Type B pancreatic cell (in vitro differentiated cells): ENCODE measurements at regions not wholly inside any gene's neighbourhood (a gene's known extent, or its start where the extent isn't known, plus 50 kb on each side); places are given as distances from the start of the nearest gene placed in this dataset.
"Not testable (repeated sequence)": the region's sequence is repeated elsewhere in the genome, so short reads cannot be mapped to it uniquely, and the experiment has no call there.

Source experiments
- DNase-seq: peaks from one replicate; pipeline ENCODE4 v3.0.0; 2021; ENCODE audit warnings: mixed read lengths; ENCODE audit not compliant: unreplicated experiment; ENCODE audit errors: extremely low spot score
- H3K27ac Mint-ChIP-seq: 2 replicates; pipeline ENCODE4 v1.8.0; 2021; ENCODE audit warnings: mild to moderate bottlenecking, mixed read lengths
- H3K27me3 Mint-ChIP-seq: 2 replicates; pipeline ENCODE4 v1.8.0; 2021; ENCODE audit warnings: mixed read lengths
- H3K36me3 Mint-ChIP-seq: 2 replicates; pipeline ENCODE4 v1.8.0; 2021; ENCODE audit warnings: mixed read lengths
- H3K4me1 Mint-ChIP-seq: one replicate; pipeline ENCODE4 v1.8.0; 2021; ENCODE audit warnings: mixed read lengths; ENCODE audit not compliant: unreplicated experiment
- H3K4me3 Mint-ChIP-seq: 2 replicates; pipeline ENCODE4 v1.8.0; 2021; ENCODE audit warnings: mild to moderate bottlenecking, mixed read lengths
- H3K9me3 Mint-ChIP-seq: 2 replicates; pipeline ENCODE4 v1.8.0; 2021; ENCODE audit warnings: mixed read lengths
- TF ChIP-seq, protein P1 (sequence below): fragments of 200-600 bp; sonication (generic); conservative IDR thresholded peaks from 2 replicates; pipeline ENCODE4 v1.5.0; 2021; ENCODE audit warnings: antibody characterized with exemption, mild to moderate bottlenecking

DNA sequence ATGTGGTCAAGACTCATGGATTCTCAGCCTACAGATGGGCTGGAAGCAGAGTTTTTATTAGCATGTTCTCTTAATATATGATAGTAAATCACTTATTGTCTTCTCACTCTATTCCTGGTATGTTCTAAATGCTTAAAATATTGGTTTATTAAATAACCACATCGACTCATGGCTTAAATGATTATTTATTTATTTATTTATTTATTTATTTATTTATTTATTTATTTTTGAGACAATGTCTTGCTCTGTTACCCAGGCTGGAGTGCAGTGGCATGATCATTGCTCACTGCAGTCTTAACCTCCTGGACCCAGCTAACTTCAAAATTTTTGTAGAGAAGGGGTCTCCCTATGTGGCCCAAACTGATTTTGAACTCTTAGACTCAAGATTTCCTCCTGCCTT is 457.2 kb upstream of the TNC start:
- H3K4me1 Mint-ChIP-seq: no peaks in the 10 kb centered on the region
- no peaks in the 10 kb centered on the region for H3K9me3 Mint-ChIP-seq
- no peak overlapping the region for H3K27ac Mint-ChIP-seq
- TF ChIP-seq, protein P1, sequence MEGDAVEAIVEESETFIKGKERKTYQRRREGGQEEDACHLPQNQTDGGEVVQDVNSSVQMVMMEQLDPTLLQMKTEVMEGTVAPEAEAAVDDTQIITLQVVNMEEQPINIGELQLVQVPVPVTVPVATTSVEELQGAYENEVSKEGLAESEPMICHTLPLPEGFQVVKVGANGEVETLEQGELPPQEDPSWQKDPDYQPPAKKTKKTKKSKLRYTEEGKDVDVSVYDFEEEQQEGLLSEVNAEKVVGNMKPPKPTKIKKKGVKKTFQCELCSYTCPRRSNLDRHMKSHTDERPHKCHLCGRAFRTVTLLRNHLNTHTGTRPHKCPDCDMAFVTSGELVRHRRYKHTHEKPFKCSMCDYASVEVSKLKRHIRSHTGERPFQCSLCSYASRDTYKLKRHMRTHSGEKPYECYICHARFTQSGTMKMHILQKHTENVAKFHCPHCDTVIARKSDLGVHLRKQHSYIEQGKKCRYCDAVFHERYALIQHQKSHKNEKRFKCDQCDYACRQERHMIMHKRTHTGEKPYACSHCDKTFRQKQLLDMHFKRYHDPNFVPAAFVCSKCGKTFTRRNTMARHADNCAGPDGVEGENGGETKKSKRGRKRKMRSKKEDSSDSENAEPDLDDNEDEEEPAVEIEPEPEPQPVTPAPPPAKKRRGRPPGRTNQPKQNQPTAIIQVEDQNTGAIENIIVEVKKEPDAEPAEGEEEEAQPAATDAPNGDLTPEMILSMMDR: no peak
- no peak overlapping the region for H3K4me3 Mint-ChIP-seq
- H3K36me3 Mint-ChIP-seq: no peaks in the 10 kb centered on the region
- no peaks in the 10 kb centered on the region for H3K27me3 Mint-ChIP-seq
- no peak for DNase-seq

DNA sequence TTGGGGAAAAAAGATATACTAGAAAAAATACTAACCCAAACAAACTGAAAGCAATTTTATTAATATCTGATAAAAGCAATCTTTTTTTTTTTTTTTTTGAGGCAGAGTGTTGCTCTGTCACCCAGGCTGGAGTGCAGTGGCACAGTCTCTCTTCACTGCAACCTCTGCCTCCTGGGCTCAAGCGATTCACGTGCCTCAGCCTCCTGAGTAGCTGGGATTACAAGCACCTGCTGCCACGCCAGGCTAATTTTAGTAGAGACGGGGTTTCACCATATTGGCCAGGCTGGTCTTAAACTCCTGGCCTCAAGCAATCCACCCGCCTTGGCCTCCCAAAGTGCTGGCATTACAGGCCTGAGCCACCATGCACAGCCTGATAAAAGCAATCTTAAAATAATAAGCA is 467.5 kb upstream of the TNC start:
- not testable (repeated sequence) for H3K27ac Mint-ChIP-seq, H3K27me3 Mint-ChIP-seq, H3K4me3 Mint-ChIP-seq, H3K9me3 Mint-ChIP-seq, H3K36me3 Mint-ChIP-seq, DNase-seq, H3K4me1 Mint-ChIP-seq

DNA sequence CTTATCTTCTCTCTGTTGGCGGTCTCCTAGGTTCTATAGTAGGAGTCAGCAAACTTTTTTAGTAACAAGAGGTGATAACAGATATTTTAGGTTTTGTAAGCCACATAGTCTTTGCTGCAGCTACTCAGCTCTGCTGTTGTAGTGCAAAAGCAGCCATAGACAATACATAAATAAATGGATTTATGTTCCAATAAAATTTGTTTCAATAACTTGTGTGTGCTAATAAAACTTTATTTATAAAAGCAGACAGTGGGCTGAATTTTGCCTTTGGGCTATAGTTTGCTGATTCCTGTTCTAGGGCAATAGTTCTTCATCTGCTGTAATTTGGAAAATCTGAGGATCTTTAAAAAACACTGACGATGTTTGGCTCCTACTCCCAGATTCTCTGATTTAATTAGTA is 469.4 kb upstream of the TNC start:
- TF ChIP-seq, protein P1: no peak
- Mint-ChIP-seq H3K4me3 (no peak overlapping the region), H3K27ac (no peak overlapping the region), H3K36me3 (no peaks in the 10 kb centered on the region), H3K27me3 (peaks cover 4% of the 10 kb centered on the region), H3K9me3 (no peaks in the 10 kb centered on the region), H3K4me1 (peaks cover 14% of the 10 kb centered on the region)
- no peak for DNase-seq

DNA sequence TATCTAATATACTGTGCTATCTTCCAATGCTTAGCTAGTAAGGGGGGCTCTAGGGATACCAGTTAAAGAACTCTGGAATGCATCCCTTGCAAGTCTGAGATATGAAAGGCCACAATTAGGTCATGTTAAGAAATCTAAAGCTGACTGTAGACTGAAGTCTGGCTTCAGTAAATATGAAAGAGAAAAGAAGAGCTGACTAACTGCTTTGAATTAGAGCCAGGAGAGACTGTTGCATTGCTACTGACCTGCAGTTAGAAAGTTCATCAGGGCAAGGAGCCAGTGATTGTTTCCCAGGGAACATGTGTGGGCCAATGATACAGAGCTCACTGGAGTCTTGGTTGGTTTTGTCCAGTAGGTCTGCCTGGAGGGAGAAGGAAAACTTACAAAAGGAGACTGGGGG is 472.1 kb upstream of the TNC start:
- no peak overlapping the region for H3K4me3 Mint-ChIP-seq
- H3K9me3 Mint-ChIP-seq: no peaks in the 10 kb centered on the region
- H3K4me1 Mint-ChIP-seq: peaks cover 23% of the 10 kb centered on the region
- no peak overlapping the region for H3K27ac Mint-ChIP-seq
- TF ChIP-seq, protein P1: no peak
- H3K27me3 Mint-ChIP-seq: peaks cover 11% of the 10 kb centered on the region
- no peak for DNase-seq
- H3K36me3 Mint-ChIP-seq: no peaks in the 10 kb centered on the region

DNA sequence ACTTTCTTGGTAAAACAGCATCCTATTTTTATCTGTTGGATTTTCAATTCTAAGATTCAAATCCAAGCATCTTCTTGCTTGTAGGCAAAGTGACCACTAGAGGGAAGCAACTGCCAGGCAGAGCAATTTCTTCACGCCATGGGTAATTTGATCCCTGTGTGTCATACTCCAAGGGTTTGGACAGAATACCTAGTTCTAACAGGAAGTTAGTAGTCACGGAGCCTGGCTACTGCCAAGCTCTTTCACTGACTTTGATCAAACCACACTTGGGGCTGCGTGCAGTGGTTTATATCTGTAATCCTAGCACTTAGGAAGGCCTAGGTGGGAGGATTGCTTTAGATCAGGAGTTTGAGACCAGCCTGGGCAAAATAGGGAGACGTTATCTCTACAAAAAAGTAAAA is 473.6 kb upstream of the TNC start:
- DNase-seq: peak; percentile 72
- Mint-ChIP-seq H3K36me3 (no peaks in the 10 kb centered on the region), H3K27me3 (peaks cover 25% of the 10 kb centered on the region), H3K9me3 (no peaks in the 10 kb centered on the region), H3K4me1 (peaks cover 28% of the 10 kb centered on the region), H3K27ac (peak overlapping the region; percentile 86), H3K4me3 (no peak overlapping the region)
- TF ChIP-seq, protein P1: peak; percentile 95

DNA sequence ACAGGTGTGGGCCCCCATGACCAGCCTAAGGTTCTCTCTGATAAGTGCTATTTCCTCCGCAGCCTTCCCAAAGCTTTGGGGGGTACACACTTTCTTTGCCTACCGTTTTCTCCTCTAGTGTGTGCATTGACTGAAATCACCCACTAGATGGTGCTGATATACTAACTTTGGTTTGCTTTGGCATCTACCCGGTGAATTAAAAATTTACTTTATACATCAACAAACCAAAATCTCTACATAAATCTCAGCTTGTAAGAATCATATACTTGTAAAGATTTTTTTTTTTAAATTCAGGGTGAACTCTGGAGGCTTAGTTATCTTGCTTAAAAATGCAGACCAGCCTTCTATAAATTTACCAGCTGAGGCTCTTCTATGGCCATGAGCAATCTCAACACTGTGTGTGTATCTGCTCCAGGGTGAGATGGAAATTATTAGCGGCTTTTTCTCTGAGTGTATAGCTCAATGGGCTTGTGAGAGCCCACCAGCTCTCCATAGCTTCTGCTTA is 475.7 kb upstream of the TNC start:
- H3K9me3 Mint-ChIP-seq: no peaks in the 10 kb centered on the region
- no peak overlapping the region for H3K4me3 Mint-ChIP-seq
- peaks cover 40% of the 10 kb centered on the region for H3K27me3 Mint-ChIP-seq
- H3K36me3 Mint-ChIP-seq: no peaks in the 10 kb centered on the region
- peaks cover 36% of the 10 kb centered on the region for H3K4me1 Mint-ChIP-seq
- TF ChIP-seq, protein P1: peak; percentile 91
- no peak for DNase-seq
- no peak overlapping the region for H3K27ac Mint-ChIP-seq
